A549 (cell line): ENCODE measurements at regions not wholly inside any gene's neighbourhood (a gene's known extent, or its start where the extent isn't known, plus 50 kb on each side); places are given as distances from the start of the nearest gene placed in this dataset.

Experiments used
- ATAC-seq, 2 experiments: fragments of 200-7000 bp in 1 of 2; fragments of >200 bp in 1 of 2; cut with Nextera tagmentation in 1 of 2; cut with Tn5 transposase in 1 of 2; 3 replicates each; pipeline versions ENCODE4 v1.8.0 to v1.9.1; 2018 to 2020; ENCODE audit warnings: mild to moderate bottlenecking in 1 of 2, moderate library complexity in 1 of 2
- CTCF ChIA-PET: fragments of 300-600 bp; sonication (Branson Sonifier 250); formaldehyde crosslinking; extraction: SDS; loops from one replicate; lab custom pipeline; 2021; ENCODE audit warnings: antibody characterized with exemption, inconsistent platforms; lab: Yijun Ruan, JAX
- POLR2A ChIA-PET: fragments of 350-600 bp; formaldehyde crosslinking; extraction: SDS; loops from one replicate; lab custom pipeline; 2021; ENCODE audit warnings: antibody characterized with exemption, inconsistent platforms; lab: Yijun Ruan, JAX
- DNase-seq, 2 experiments: peaks; one replicate each; pipeline versions ENCODE4 v3.0.0 to v3.0.0-alpha.2; 2011 to 2016; ENCODE audit warnings: low read depth in 1 of 2, low spot score in 1 of 2
- FAIRE-seq: peaks from 2 replicates; lab custom pipeline; 2011; peaks lifted over from hg19 to GRCh38; lab: Jason Lieb, UNC
- H3K27ac ChIP-seq, 2 experiments: fragments of >200 bp; sonication (Bioruptor Twin); formaldehyde crosslinking; 3 replicates each; pipeline ENCODE4 v1.5.1; 2016 to 2017
- H3K4me1 ChIP-seq: fragments of >200 bp; sonication (Bioruptor Twin); formaldehyde crosslinking; 3 replicates; pipeline ENCODE4 v1.6.1; 2016
- H3K4me2 ChIP-seq: fragments of >200 bp; sonication (Bioruptor Twin); formaldehyde crosslinking; 3 replicates; pipeline ENCODE4 v1.6.1; 2016
- H3K4me3 ChIP-seq: fragments of >200 bp; sonication (Bioruptor Twin); formaldehyde crosslinking; 3 replicates; pipeline ENCODE4 v1.5.1; 2016
- H3K9me3 ChIP-seq: fragments of >200 bp; sonication (Bioruptor Twin); formaldehyde crosslinking; 3 replicates; pipeline ENCODE4 v1.6.1; 2016
- ATOH8 ChIP-seq: fragments of 250-450 bp; sonication (Bioruptor Pico); IDR thresholded peaks from 2 replicates; pipeline ENCODE4 v1.5.0; 2020; ENCODE audit warnings: low read depth, mild to moderate bottlenecking, moderate library complexity
- BCL3 ChIP-seq: fragments of >200 bp; sonication (Bioruptor Twin); formaldehyde crosslinking; IDR thresholded peaks from 3 replicates; pipeline ENCODE4 v1.6.1; 2016
- BHLHE40 ChIP-seq: IDR thresholded peaks from 2 replicates; pipeline ENCODE4 v1.6.1; 2012; ENCODE audit warnings: low read depth, low read length, inconsistent platforms
- CBX2 ChIP-seq: fragments of 200-600 bp; sonication (generic); IDR thresholded peaks from 2 replicates; pipeline ENCODE4 v1.6.1; 2016; ENCODE audit warnings: low read depth, mild to moderate bottlenecking, borderline replicate concordance
- CTCF ChIP-seq: fragments of >200 bp; sonication (Bioruptor Twin); formaldehyde crosslinking; IDR thresholded peaks from 3 replicates; pipeline ENCODE4 v1.5.1; 2016
- EHMT2 ChIP-seq: fragments of 200-600 bp; sonication (generic); IDR thresholded peaks from 2 replicates; pipeline ENCODE4 v1.6.1; 2016; ENCODE audit warnings: antibody characterized with exemption, low read depth, mild to moderate bottlenecking, moderate library complexity
- GATA3 ChIP-seq: IDR thresholded peaks from 2 replicates; pipeline ENCODE4 v1.6.1; 2012; ENCODE audit warnings: borderline replicate concordance
- HDAC2 ChIP-seq: fragments of 200-600 bp; sonication (generic); IDR thresholded peaks from 2 replicates; pipeline ENCODE4 v1.6.1; 2016
- HEYL ChIP-seq: fragments of 250-450 bp; sonication (Bioruptor Pico); IDR thresholded peaks from 2 replicates; pipeline ENCODE4 v1.8.0; 2021; ENCODE audit warnings: mild to moderate bottlenecking, moderate library complexity
- HOXA7 ChIP-seq: fragments of 250-450 bp; sonication (Bioruptor Pico); IDR thresholded peaks from 2 replicates; pipeline ENCODE4 v1.5.0; 2020; ENCODE audit warnings: mild to moderate bottlenecking, moderate library complexity
- JUN ChIP-seq, 2 experiments: fragments of >200 bp; sonication (Bioruptor Twin); formaldehyde crosslinking; IDR thresholded peaks; 2 replicates in 1 of 2; 3 replicates in 1 of 2; pipeline ENCODE4 v1.6.1; 2016 to 2017
- JUNB ChIP-seq: fragments of >200 bp; sonication (Bioruptor Twin); formaldehyde crosslinking; IDR thresholded peaks from 2 replicates; pipeline ENCODE4 v1.6.1; 2016
- KDM1A ChIP-seq: fragments of 200-600 bp; sonication (generic); IDR thresholded peaks from 2 replicates; pipeline ENCODE4 v1.6.1; 2016; ENCODE audit warnings: low read depth, mild to moderate bottlenecking
- KDM5A ChIP-seq: fragments of 200-600 bp; sonication (generic); IDR thresholded peaks from 2 replicates; pipeline ENCODE4 v1.6.1; 2016; ENCODE audit warnings: antibody characterized with exemption, mild to moderate bottlenecking
- MAX ChIP-seq: IDR thresholded peaks from 2 replicates; pipeline ENCODE4 v1.6.1; 2012
- MAZ ChIP-seq: fragments of 150-350 bp; IDR thresholded peaks from 2 replicates; pipeline ENCODE4 v1.6.1; 2014; ENCODE audit warnings: antibody characterized with exemption, low read depth, low read length, borderline replicate concordance
- NFE2L2 ChIP-seq: fragments of 150-350 bp; conservative IDR thresholded peaks from 2 replicates; pipeline ENCODE4 v1.6.1; 2014; ENCODE audit warnings: low read length
- NPAS2 ChIP-seq: fragments of 250-450 bp; sonication (Bioruptor Pico); IDR thresholded peaks from 2 replicates; pipeline ENCODE4 v1.8.0; 2022; ENCODE audit warnings: mild to moderate bottlenecking, moderate library complexity, borderline replicate concordance
- NR3C1 ChIP-seq: fragments of >200 bp; sonication (Bioruptor Twin); formaldehyde crosslinking; IDR thresholded peaks from 3 replicates; pipeline ENCODE4 v1.6.1; 2017
- PHF8 ChIP-seq: fragments of 200-600 bp; sonication (generic); IDR thresholded peaks from 2 replicates; pipeline ENCODE4 v1.6.1; 2016; ENCODE audit warnings: low read depth, mild to moderate bottlenecking, antibody characterized with exemption, moderate library complexity, borderline replicate concordance
- RAD21 ChIP-seq, 2 experiments: fragments of >200 bp in 1 of 2; sonication (Bioruptor Twin) in 1 of 2; formaldehyde crosslinking in 1 of 2; IDR thresholded peaks in 1 of 2; conservative IDR thresholded peaks in 1 of 2; 2 replicates in 1 of 2; 3 replicates in 1 of 2; pipeline ENCODE4 v1.6.1; 2012 to 2018; ENCODE audit warnings: inconsistent platforms in 1 of 2
- RCOR1 ChIP-seq: fragments of 150-350 bp; IDR thresholded peaks from 2 replicates; pipeline ENCODE4 v1.6.1; 2014; ENCODE audit warnings: antibody characterized with exemption, low read length, low read depth
- RFX5 ChIP-seq: fragments of 450-650 bp; IDR thresholded peaks from 2 replicates; pipeline ENCODE4 v1.7.1; 2014; ENCODE audit warnings: antibody characterized with exemption, mild to moderate bottlenecking, moderate library complexity
- SMC3 ChIP-seq: fragments of >200 bp; sonication (Bioruptor Twin); formaldehyde crosslinking; IDR thresholded peaks from 3 replicates; pipeline ENCODE4 v1.6.1; 2018; ENCODE audit warnings: inconsistent platforms
- SREBF2 ChIP-seq: fragments of 450-650 bp; IDR thresholded peaks from 2 replicates; pipeline ENCODE4 v1.6.1; 2014; ENCODE audit warnings: mild to moderate bottlenecking, moderate library complexity
- ZC3H11A ChIP-seq: fragments of 450-650 bp; IDR thresholded peaks from 2 replicates; pipeline ENCODE4 v1.6.1; 2014; ENCODE audit warnings: antibody characterized with exemption, mild to moderate bottlenecking
- ZSCAN20 ChIP-seq: fragments of 250-450 bp; sonication (Bioruptor Pico); IDR thresholded peaks from 2 replicates; pipeline ENCODE4 v1.8.0; 2022; ENCODE audit warnings: mild to moderate bottlenecking, moderate library complexity
- WGBS: methylation state at CpG from one replicate; pipeline ENCODE4 v1.1.6; 2017; ENCODE audit errors: missing lambda C conversion rate; 5-methylcytosine and 5-hydroxymethylcytosine counted together

GRCh38 chr7:24425664-24426063, 141.7 kb downstream of the NPY start:
- POLR2A ChIA-PET = no interaction called here
- no peaks in the 10 kb centered on the region; the same call in 1 of the 3 replicates for H3K9me3 ChIP-seq
- no peaks in the 10 kb centered on the region for H3K4me1 ChIP-seq
- H3K27ac ChIP-seq = no peak overlapping the region
- TF ChIP-seq EHMT2 (no peak), SMC3 (no peak), MAX (no peak), NPAS2 (CRISPR knock-in tag) (no peak), MAZ (no peak), NFE2L2 (no peak), JUN (IDR thresholded peaks at IDR 0.05) (no peak), GATA3 (no peak), BHLHE40 (no peak), NR3C1 (no peak), RFX5 (no peak), HDAC2 (no peak), ATOH8 (no peak), JUNB (no peak)
- WGBS = 58% methylated on average over 3 of the region's 5 CpGs
- no peak overlapping the region for H3K4me3 ChIP-seq
- FAIRE-seq = no peak
- CTCF ChIA-PET = no interaction called here
- DNase-seq = no peak
- no peak for ATAC-seq
- H3K4me2 ChIP-seq = no peak overlapping the region

- CTCF ChIA-PET = no interaction called here
- TF ChIP-seq JUN (IDR thresholded peaks at IDR 0.05) = no peak
- no peak for TF ChIP-seq RAD21 (conservative IDR thresholded peaks at IDR 0.05 in 1 of 2, IDR thresholded peaks at IDR 0.05 in 1 of 2)
- no peak for TF ChIP-seq ZSCAN20 (CRISPR knock-in tag)
- FAIRE-seq = no peak
- no peak overlapping the region for H3K4me2 ChIP-seq
- no peak overlapping the region for H3K4me3 ChIP-seq
- H3K27ac ChIP-seq = no peak overlapping the region
- no peaks in the 10 kb centered on the region for H3K4me1 ChIP-seq
- no peak for DNase-seq
- POLR2A ChIA-PET = no interaction called here
- H3K9me3 ChIP-seq = no peaks in the 10 kb centered on the region; the same call in 1 of the 3 replicates
- ATAC-seq = no peak
- 8% methylated on average over 2 of the region's 2 CpGs for WGBS
These were observed 143.1 kb downstream of the NPY start for GRCh38 chr7:24427048-24427447.

- FAIRE-seq = no peak
- no peak for DNase-seq
- 9% methylated on average over 3 of the region's 3 CpGs for WGBS
- H3K9me3 ChIP-seq = no peaks in the 10 kb centered on the region; the same call in 1 of the 3 replicates
- CTCF ChIA-PET = interaction anchor here (0.8 to 1.6 kb wide), 2 partner anchors 21 to 212 kb away, joined by 3 read pairs; no protein-coding TSS in a partner anchor
- POLR2A ChIA-PET = no interaction called here
- no peak overlapping the region for H3K4me3 ChIP-seq
- H3K4me1 ChIP-seq = no peaks in the 10 kb centered on the region
- no peak for ATAC-seq
- H3K4me2 ChIP-seq = no peak overlapping the region
- no peak overlapping the region for H3K27ac ChIP-seq
- TF ChIP-seq HOXA7 (CRISPR knock-in tag) = no peak
These were observed 144.6 kb upstream of the PALS2 start for GRCh38 chr7:24428676-24429075.

GRCh38 chr7:24432677-24433076, 140.6 kb upstream of the PALS2 start:
- FAIRE-seq = no peak
- no peaks in the 10 kb centered on the region for H3K9me3 ChIP-seq
- TF ChIP-seq RCOR1 (no peak), MAX (no peak), HEYL (CRISPR knock-in tag) (no peak), ZC3H11A (no peak), SMC3 (no peak), JUN (IDR thresholded peaks at IDR 0.05) (no peak), BCL3 (no peak), PHF8 (no peak), JUNB (no peak), SREBF2 (no peak), KDM5A (no peak), CTCF (no peak), CBX2 (no peak), KDM1A (no peak), HDAC2 (no peak), NR3C1 (no peak)
- TF ChIP-seq, all 56 proteins: peak for 0
- DNase-seq (no peak), ATAC-seq (no peak)
- Histone ChIP-seq H3K27ac (no peak overlapping the region), H3K4me1 (no peaks in the 10 kb centered on the region), H3K4me2 (no peak overlapping the region), H3K4me3 (no peak overlapping the region)
- 90% methylated on average over 23 of the region's 30 CpGs for WGBS
- POLR2A ChIA-PET = no interaction called here
- CTCF ChIA-PET = no interaction called here
